GM18909 (cell line): ENCODE measurements at regions not wholly inside any gene's neighbourhood (a gene's known extent, or its start where the extent isn't known, plus 50 kb on each side); places are given as distances from the start of the nearest gene placed in this dataset.
"Not testable (repeated sequence)": the region's sequence is repeated elsewhere in the genome, so short reads cannot be mapped to it uniquely, and the experiment has no call there.

ENCODE experiments used
- ATAC-seq: cut with Tn5 transposase; IDR thresholded peaks from one replicate; pipeline ENCODE4 v1.9.1; 2021; ENCODE audit warnings: mild to moderate bottlenecking; ENCODE audit not compliant: unreplicated experiment, poor library complexity

DNA sequence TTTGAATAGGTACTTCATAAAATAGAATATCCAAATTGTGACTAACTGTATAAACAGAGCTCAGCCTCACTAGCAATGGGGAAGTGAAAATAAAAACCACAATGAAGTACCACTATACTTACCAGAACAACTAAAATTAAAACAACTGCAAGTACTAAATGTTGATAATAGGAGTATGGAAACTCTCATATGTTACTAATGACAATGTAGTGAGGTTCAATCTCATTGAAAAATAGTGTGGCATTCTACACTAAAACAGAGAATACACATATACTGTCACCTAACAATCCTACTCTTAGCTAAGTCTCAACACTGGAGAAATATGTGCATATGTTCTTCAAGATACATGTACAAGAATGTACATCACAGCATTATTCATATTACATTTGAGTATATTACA is 132.0 kb upstream of the CARMIL1 start:
- peak; percentile 97 for ATAC-seq

DNA sequence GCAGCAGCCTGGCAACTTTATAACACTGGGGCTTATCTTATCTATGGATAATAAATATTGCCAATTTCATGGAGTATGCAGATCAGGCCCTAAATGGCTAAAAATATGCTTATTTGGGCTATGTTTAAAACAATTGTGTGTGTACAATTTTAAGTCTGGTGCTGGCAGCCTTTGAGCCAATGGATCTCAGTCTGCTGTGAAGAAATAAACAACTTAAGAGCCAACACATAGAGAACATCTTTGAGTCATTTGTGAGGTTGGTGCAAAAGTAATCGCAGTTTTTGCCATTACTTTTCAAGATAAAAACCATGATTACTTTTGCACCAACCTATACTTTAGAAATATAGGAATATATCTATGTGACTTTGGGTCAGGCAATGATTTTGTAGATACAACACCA is 129.1 kb upstream of the CARMIL1 start:
- ATAC-seq: no peak

DNA sequence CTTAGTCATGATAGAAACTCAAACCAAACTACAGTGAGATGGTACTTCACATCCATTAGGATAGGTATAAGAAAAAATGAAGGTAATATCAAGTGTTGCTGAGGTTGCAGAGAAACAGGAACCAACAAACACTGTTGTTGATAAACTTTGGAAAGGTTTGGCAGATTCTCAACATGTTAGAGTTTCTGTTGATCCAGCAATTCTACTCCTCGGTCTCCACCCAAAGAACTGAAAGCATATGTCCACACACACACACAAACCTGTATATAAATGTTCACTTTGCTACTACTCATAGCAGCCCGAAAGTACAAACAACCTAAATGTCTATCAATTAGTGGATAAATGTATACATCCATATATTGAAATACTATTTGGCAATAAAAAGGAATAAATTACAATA is 128.3 kb upstream of the CARMIL1 start:
- ATAC-seq: no peak

DNA sequence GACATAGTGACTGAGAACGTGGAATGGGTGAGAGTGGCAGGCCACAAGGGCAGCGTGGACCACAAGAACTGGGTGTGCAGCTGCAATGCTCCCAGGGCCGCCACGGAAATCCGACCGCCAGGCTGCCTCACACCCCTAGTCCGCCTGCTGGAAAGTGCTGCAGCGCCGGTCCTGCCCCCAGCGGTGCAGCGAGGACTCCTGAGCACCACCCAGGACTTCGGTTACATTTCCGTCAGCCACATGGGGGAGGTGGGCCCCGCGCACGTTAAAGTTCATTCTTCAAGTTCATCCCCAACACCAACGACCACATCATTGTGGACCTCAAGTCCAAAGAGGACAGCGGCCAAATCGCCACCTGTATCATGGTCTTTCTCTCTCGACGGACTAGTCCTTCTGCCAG is 126.1 kb upstream of the CARMIL1 start:
- no peak for ATAC-seq

DNA sequence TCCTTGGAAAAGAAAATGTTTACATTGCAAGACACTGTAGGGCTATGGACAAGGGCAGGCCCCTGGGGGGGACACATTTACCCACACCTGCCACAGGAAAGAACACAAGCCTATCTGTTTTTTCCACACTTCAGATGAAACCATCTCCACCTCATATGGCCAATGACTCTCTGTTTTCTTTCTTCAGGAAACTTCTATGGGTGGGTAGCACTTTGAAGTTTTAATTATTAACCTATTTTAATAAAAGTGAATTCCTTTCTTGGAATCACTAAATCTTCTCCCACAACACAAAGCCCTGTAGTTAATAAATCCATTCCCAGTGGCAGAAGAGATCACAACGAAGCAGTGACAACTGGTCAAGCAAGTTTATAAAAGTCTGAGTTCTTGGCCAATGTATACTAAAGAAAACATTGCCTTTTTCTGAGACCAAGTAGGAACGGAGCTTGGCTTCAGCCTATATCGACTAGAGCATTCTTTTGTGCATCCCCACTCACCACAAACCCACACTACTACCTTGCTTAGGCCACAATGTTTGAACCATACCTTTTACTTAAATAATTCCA is 125.1 kb upstream of the CARMIL1 start:
- no peak for ATAC-seq

DNA sequence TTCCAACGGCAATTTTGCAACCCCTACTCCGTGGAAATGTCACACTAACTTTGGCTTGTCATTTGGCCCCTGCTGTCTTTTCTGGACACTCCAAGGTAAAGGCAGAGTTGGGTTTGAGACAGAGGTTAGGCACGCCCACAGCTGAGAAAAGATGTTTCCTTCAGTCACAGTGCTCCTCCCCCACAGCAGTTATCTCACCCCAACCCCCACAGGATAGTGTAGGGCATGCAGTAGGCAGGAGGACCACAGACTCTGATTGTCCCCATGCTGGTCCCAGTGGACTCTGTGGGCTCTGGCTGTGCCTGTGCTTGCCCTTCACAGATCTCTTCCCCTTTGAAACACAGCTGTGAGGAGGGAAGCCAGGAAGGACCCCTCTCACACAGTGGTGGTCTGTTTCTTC is 124.0 kb upstream of the CARMIL1 start:
- no peak for ATAC-seq

DNA sequence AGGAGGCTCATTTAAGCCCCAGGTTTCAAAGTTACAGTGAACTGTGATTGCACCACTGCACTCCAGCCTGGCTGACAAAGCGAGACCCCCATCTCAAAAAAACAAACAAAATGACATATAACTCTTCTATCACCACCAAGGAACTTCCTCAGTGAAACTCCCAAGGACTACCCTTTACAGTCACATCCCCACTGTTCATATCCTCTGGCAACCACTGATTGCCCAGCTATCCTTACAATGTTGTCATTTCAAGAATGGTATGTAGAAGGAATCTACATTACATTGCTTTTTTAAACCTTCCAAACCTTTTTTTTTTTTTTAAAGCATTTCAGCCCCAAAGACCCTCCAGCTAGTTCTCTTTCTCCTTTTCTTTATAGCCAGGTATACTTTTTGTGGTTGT is 123.1 kb upstream of the CARMIL1 start:
- ATAC-seq: no peak

DNA sequence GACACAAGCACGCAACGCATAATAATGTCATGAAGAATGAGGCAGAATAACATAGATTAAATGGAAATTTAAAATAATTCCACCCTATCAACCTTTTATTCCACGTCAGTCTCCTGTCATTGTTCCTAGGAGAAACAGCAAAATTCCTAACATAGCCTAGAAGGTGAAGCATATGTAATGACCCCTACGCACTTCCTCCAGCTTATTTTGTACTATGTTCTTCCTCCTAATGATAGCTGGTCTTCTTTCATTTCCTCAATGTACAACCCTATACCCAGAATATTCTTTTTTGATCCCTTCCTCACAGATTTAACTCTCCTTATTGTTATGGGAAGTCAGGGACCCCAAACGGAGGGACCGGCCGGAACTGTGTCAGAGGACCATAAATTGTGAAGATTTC is 122.0 kb upstream of the CARMIL1 start:
- ATAC-seq: no peak

DNA sequence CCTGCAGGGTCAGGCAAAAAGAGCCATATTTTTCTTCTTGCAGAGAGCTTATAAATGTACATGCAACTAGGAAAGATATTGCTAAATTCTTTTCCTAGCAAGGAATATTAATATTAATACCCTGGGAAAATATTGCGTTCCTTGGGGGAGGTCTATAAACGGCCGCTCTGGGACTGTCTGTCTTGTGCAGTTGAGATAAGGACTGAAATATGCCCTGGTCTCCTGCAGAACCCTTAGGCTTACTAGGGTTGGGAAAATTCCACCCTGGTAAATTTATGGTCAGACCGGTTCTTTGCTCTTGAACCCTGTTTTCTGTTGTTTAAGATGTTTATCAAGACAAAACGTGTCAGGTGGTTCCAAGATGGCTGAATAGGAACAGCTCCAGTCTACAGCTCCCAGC is 121.3 kb upstream of the CARMIL1 start:
- ATAC-seq: no peak

DNA sequence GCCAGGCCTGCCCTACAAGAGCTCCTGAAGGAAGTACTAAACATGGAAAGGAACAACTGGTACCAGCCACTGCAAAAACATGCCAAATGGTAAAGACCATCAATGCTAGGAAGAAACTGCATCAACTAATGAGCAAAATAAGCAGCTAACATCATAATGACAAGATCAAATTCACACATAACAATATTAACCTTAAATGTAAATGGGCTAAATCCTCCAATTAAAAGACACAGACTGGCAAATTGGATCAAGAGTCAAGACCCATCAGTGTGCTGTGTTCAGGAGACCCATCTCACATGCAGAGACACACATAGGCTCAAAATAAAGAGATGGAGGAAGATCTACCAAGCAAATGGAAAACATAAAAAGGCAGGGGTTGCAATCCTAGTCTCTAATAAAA is 119.0 kb upstream of the CARMIL1 start:
- not testable (repeated sequence) for ATAC-seq

DNA sequence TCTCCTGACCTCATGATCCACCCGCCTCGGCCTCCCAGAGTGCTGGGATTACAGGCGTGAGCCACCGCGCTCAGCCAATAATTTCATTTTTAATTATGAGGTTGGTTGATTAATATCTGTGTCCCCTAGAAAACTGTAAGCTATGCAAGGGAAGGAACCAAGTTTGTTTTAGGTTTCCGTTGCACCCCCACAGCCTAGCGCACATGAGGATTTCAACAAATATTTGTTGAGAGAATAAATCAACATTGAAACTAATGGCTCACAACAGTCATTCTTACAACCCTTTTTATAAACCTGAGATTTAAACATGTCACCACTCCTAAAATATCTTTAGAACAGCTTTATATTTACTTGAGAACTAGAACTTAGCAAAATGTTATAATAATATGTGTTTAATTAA is 114.0 kb upstream of the CARMIL1 start:
- ATAC-seq: no peak

DNA sequence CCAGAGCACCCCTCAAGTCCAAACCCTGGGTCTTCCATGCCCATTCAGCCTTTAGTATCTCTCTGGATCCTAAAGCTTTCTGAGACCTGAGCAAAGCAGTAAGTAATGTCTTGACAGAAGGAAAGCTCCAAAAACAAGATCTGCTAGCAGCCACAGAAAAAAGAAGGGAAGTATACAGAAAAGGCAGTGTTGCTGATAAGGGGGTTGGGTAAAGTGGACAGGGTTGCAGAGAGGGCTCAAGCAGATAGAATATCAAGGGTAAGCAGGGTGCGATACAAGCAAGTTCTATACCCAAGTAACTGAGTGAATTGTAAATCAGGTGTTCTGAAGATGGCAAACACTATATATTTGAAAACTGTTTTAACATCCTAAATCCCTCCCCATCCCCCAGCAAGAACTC is 113.4 kb upstream of the CARMIL1 start:
- no peak for ATAC-seq

DNA sequence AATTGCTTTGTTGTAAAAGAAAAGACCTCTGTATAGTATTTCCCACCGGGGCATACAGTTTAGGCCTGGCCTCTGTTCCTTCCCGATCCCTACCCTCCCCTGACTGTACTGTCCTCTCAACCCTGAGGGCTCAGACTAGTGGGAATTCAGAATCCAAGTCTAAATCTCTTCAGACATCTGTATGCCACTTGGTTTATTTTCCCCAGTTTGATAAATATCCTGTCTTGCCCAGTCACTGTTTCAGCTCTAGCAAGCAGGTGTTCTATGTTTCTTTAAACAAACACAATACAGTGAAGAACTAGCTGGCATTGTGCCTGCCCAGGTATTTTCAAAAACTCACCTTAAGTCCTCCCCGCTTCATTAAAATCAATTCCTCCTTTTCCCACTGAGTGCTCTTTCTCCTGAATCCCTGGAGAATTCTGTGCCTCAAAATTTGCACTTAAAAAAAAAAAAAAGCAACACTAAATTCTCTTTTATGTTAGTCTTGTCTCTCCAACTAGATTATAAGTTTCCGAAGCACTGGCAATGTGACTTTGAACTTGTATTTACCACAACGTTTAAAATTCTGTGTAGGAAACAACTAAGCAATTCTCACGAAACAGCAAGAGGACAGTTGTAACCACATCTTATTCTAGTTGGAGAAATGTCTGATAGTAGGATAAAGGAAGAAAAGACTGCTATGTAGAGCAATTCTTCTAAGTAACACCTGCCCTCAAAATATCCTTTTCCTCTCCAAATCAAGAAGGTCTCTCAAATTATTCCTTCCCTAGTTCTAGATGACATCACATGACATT is 112.0 kb upstream of the CARMIL1 start:
- ATAC-seq: no peak

DNA sequence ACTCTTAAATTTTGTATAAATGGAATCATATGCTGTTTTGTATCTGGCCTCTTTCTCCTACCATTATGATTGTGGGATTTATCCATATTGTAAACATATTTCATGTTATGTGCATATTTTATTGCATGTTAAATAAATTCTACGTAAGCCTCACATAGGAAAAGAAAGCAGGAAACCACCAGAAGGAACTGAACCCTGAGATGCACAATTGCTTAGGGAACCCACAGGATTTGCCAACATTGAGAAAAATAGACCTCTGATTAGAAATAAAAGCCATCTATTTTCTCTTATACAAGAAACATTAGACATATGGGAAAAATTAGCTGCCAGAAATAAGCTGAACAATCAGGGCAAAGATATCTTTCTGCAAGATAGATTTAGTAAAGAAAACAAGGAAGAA is 111.2 kb upstream of the CARMIL1 start:
- no peak for ATAC-seq

DNA sequence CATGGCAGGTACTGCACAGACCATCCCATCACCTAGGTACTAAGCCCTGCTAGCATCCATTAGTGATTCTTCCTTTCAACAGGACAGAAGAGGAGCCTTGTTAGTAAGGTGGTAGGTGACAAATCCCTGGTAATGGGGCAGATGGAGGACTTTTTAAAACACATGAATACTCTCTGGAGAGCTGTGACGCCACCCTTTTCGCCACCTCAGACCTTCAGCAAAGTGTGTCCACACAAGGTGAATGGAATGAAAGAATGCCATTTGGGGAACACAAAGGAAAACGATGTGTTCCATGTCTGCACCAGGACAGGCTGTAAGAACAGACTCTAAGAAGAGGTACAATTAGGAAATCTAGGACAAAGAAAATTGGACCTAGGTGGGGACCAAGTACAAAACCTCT is 110.5 kb upstream of the CARMIL1 start:
- no peak for ATAC-seq

DNA sequence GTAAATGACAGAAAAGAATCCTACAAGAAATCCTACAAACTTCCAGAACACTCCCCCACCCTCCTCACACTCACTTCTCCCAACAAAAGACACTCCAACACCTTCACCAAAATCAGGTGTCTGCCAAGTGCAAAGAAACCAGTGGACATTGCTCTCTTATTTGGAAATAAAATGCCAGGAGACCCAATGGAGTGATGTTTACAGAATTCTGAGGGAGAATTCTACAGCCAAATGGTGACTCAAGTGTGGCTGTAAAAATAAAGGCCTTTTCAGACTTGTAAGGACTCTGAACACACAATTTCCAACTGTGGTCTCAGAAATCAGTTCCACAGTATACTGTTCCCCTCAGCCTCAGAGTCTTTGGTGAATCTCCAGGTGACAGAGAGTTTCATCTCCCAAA is 109.6 kb upstream of the CARMIL1 start:
- ATAC-seq: no peak

DNA sequence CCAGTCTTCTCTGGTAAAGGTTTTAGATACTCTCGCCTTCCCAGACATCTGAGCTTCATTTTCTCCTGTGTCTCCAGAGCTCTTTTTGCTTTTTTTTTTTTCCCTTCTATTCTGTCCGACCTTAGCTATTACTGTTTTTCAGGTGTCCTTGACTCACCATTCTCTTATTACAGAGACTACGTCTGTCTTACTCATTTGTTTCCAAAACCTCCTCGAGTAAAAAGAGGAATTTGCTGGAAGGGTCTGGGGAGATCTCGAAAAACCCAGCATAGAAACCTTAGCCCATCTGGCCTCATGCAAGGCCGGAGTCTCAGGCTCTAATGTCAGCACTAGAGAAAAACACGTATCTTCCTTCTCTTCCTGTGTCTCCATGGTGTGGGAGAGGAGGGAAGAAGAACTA is 109.2 kb upstream of the CARMIL1 start:
- no peak for ATAC-seq

DNA sequence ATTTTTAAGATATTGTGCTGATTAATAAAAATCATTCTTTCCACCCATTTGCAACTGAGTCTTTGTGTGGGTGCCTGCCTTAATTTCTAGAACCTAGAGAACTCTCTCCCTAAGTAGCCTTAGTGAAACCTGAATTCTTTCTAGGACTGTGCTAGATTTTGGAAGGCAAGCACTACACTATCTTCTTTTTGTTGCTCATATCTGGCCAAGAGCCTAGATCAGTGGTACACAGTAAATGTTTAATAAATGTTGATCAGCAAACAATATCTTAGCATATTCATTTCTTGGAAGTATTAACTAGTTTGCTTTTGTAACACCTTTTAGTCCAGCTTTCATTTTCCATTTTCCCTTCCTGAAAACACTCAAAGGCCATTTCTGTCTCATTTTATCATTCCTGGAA is 108.5 kb upstream of the CARMIL1 start:
- ATAC-seq: no peak

DNA sequence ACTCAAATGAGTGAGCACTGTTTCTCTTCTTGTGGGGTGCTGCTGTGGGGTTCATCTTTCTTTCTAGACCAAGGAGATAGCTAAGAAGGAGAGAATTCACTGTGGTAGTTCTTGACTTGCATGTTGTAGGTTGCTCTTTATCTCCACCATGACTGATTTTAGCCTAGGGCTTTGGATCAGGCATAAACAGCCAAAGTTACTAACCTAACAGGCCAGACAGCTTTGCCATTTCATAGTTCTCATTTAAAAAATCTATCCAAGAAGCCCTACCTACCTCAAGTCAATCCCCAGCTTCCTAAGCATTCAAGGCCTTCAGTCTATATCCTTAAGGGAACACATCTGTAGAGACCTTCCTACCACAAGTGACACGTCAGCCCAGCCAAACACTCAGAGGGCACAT is 107.9 kb upstream of the CARMIL1 start:
- no peak for ATAC-seq

DNA sequence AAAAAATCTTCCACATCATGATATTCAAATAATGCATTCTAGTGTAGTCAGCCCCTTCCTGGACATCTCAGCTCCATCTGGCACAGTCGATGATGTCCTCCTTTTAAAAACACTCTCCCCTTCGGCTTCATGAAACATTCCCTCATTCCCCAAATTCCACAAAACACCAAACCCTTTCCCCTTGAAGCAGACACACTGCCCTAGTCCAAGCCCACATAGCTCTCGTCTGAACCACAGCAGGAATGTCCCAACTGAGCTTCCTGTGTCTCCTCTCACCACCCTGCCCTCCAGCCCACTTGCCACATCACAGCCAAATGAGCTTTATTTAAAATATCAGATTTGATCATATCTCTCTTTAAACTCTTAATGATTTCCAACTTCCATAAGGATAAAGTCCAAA is 106.4 kb upstream of the CARMIL1 start:
- no peak for ATAC-seq

DNA sequence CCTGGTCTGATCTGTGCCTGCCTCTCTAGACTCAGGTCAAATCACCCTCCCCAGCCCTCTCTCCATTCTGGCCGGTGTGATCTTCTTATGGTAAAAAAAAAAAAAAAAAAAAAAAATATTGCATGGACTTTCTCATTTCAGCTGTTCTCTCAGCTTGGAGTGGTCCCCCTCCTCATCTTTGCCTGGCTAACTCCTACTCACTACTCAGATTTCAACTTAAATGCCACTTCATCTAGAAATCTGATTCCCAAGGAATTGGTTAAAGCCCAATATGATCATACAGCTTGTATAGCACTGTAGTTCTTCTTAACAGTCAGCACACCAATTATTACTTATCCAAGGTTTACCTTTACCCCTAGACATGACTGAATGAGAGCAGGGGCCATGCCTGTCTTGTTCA is 105.9 kb upstream of the CARMIL1 start:
- ATAC-seq: no peak

DNA sequence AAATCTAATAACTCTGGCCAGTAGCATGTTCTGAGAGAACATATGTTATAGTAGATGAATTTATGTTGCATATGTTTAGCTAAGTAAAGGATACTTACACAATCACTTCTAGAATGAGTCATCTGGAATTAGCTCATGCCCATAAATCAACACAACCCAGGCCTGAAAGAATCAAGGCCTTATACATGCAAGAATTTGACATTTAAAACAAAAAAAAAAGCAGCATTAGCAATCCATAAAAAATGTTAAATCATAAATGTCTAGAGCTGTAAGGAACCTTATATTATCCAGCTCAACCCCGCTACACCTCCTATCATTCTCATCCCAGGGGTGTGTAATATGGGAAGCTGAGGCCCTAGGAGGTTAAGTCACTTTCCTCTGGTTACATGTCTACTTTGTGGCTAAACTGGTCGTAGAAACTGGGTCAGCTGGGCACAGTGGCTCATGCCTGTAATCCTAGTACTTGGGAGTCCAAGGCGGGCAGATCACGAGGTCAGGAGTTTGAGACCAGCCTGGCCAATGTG is 105.2 kb upstream of the CARMIL1 start:
- ATAC-seq: no peak
